DND-41 (cell line): ENCODE measurements at regions not wholly inside any gene's neighbourhood (a gene's known extent, or its start where the extent isn't known, plus 50 kb on each side); places are given as distances from the start of the nearest gene placed in this dataset.

Experiments used
- EZH2 ChIP-seq: IDR thresholded peaks from 3 replicates; pipeline ENCODE4 v1.6.1; 2012; ENCODE audit warnings: borderline replicate concordance, low read depth, mild to moderate bottlenecking, moderate library complexity, low read length, inconsistent platforms; ENCODE audit not compliant: severe bottlenecking
- TF ChIP-seq, protein P1 (sequence below): IDR thresholded peaks from 2 replicates; pipeline ENCODE4 v1.5.1; 2012; ENCODE audit warnings: borderline replicate concordance, low read length, moderate library complexity, mild to moderate bottlenecking; ENCODE audit not compliant: poor library complexity, severe bottlenecking; ENCODE audit errors: extremely low read depth

GRCh38 chr2:234292205-234292961 is 204.5 kb downstream of the ARL4C start:
- TF ChIP-seq, protein P1, sequence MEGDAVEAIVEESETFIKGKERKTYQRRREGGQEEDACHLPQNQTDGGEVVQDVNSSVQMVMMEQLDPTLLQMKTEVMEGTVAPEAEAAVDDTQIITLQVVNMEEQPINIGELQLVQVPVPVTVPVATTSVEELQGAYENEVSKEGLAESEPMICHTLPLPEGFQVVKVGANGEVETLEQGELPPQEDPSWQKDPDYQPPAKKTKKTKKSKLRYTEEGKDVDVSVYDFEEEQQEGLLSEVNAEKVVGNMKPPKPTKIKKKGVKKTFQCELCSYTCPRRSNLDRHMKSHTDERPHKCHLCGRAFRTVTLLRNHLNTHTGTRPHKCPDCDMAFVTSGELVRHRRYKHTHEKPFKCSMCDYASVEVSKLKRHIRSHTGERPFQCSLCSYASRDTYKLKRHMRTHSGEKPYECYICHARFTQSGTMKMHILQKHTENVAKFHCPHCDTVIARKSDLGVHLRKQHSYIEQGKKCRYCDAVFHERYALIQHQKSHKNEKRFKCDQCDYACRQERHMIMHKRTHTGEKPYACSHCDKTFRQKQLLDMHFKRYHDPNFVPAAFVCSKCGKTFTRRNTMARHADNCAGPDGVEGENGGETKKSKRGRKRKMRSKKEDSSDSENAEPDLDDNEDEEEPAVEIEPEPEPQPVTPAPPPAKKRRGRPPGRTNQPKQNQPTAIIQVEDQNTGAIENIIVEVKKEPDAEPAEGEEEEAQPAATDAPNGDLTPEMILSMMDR, result no peak
- TF ChIP-seq EZH2, result no peak
